SU-DHL-6 (cell line): ENCODE measurements at regions not wholly inside any gene's neighbourhood (a gene's known extent, or its start where the extent isn't known, plus 50 kb on each side); places are given as distances from the start of the nearest gene placed in this dataset.
"Not testable (repeated sequence)": the region's sequence is repeated elsewhere in the genome, so short reads cannot be mapped to it uniquely, and the experiment has no call there.

Experiments used
- H2AFZ ChIP-seq: fragments of 200-600 bp; sonication (generic); 2 replicates; pipeline ENCODE4 v1.6.1; 2014; ENCODE audit warnings: low read depth, mild to moderate bottlenecking, moderate library complexity, mixed read lengths, antibody characterized with exemption, low read length; ENCODE audit not compliant: severe bottlenecking
- H3F3A ChIP-seq: fragments of 200-600 bp; shearing (Covaris generic); 2 replicates; pipeline ENCODE4 v1.6.0; 2016; ENCODE audit warnings: antibody characterized with exemption, mild to moderate bottlenecking; ENCODE audit not compliant: insufficient read depth
- H3K27ac ChIP-seq: fragments of 200-600 bp; sonication (generic); 2 replicates; pipeline ENCODE4 v1.5.1; 2016; ENCODE audit warnings: low read depth, mild to moderate bottlenecking, low read length, moderate library complexity, mixed read lengths
- H3K27me3 ChIP-seq: fragments of 200-600 bp; sonication (generic), shearing (Covaris generic); 2 replicates; pipeline ENCODE4 v1.6.0; 2014; ENCODE audit warnings: mild to moderate bottlenecking, low read length
- H3K36me3 ChIP-seq: fragments of 200-600 bp; sonication (generic); 2 replicates; pipeline ENCODE4 v1.6.1; 2014; ENCODE audit warnings: mild to moderate bottlenecking, low read length, mixed read lengths
- H3K4me2 ChIP-seq: fragments of 300-600, 200-600 bp; shearing (Covaris generic), sonication (generic); 2 replicates; pipeline ENCODE4 v1.6.0; 2014; ENCODE audit warnings: low read length, low read depth, mild to moderate bottlenecking; ENCODE audit not compliant: poor library complexity, severe bottlenecking
- H3K4me3 ChIP-seq: fragments of 200-600 bp; sonication (generic); 2 replicates; pipeline ENCODE4 v1.5.1; 2014; ENCODE audit warnings: antibody characterized with exemption, low read length, mild to moderate bottlenecking, mixed read lengths; ENCODE audit not compliant: insufficient read depth, poor library complexity, severe bottlenecking
- H3K79me2 ChIP-seq: fragments of 200-600 bp; sonication (generic); 2 replicates; pipeline ENCODE4 v1.6.1; 2014; ENCODE audit warnings: mild to moderate bottlenecking, low read length, moderate library complexity; ENCODE audit not compliant: insufficient read depth
- H3K9ac ChIP-seq: fragments of 200-600 bp; sonication (generic); 2 replicates; pipeline ENCODE4 v1.7.0; 2014; ENCODE audit warnings: mild to moderate bottlenecking, low read length
- H3K9me2 ChIP-seq: fragments of 200-600 bp; sonication (generic); replicated peaks from 2 replicates; pipeline ENCODE4 v1.6.1; 2014; ENCODE audit warnings: low read length; ENCODE audit not compliant: insufficient read depth
- H3K9me3 ChIP-seq: fragments of 200-600 bp; sonication (generic); 2 replicates; pipeline ENCODE4 v1.6.1; 2014; ENCODE audit warnings: low read length, mixed read lengths; ENCODE audit not compliant: insufficient read depth
- H4K20me1 ChIP-seq: fragments of 200-600 bp; sonication (generic); 2 replicates; pipeline ENCODE4 v1.6.1; 2014; ENCODE audit warnings: low read depth, mild to moderate bottlenecking, antibody characterized with exemption, low read length, moderate library complexity, mixed read lengths
- EZH2phosphoT487 ChIP-seq: fragments of 200-600 bp; sonication (generic), shearing (Covaris generic); conservative IDR thresholded peaks from 2 replicates; pipeline ENCODE4 v1.6.1; 2018; ENCODE audit warnings: mild to moderate bottlenecking, antibody characterized with exemption, low read length, moderate library complexity, mixed read lengths
- TF ChIP-seq, protein P1 (sequence below): fragments of 200-600 bp; sonication (generic); IDR thresholded peaks from one replicate; pipeline ENCODE4 v1.5.1; 2017; ENCODE audit warnings: antibody characterized with exemption, mild to moderate bottlenecking, low read length, moderate library complexity; ENCODE audit not compliant: insufficient read depth, poor library complexity, severe bottlenecking

DNA sequence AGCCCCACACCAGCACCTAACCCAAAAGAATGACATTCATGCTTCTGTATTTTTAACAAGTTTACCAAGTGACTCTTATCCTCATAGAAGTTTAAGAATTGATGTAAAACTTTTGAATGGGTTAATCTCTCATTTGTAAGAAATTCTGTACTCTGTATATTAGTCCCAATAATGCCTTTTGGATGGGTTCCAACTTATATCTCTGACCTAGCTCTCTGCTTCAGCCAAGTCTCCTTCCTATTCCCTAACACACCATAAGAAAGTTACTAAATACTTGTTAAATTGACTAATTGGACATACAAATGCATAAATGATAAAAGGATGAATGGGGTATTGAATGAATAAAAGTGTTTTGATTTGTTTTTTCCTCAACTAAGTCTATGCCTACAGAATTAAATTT, 557.3 kb downstream of the TMTC2 start:
- no peaks in the 10 kb centered on the region for H4K20me1 ChIP-seq
- H3K9me2 ChIP-seq, result no peaks in the 10 kb centered on the region
- H3K4me3 ChIP-seq, result no peak overlapping the region
- H3K9me3 ChIP-seq, result no peaks in the 10 kb centered on the region
- H3K36me3 ChIP-seq, result no peaks in the 10 kb centered on the region
- H2AFZ ChIP-seq, result no peak overlapping the region
- no peak overlapping the region for H3K27ac ChIP-seq
- H3K4me2 ChIP-seq, result no peak overlapping the region
- TF ChIP-seq EZH2phosphoT487, result no peak
- TF ChIP-seq, protein P1, sequence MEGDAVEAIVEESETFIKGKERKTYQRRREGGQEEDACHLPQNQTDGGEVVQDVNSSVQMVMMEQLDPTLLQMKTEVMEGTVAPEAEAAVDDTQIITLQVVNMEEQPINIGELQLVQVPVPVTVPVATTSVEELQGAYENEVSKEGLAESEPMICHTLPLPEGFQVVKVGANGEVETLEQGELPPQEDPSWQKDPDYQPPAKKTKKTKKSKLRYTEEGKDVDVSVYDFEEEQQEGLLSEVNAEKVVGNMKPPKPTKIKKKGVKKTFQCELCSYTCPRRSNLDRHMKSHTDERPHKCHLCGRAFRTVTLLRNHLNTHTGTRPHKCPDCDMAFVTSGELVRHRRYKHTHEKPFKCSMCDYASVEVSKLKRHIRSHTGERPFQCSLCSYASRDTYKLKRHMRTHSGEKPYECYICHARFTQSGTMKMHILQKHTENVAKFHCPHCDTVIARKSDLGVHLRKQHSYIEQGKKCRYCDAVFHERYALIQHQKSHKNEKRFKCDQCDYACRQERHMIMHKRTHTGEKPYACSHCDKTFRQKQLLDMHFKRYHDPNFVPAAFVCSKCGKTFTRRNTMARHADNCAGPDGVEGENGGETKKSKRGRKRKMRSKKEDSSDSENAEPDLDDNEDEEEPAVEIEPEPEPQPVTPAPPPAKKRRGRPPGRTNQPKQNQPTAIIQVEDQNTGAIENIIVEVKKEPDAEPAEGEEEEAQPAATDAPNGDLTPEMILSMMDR, result no peak
- H3K9ac ChIP-seq, result no peak overlapping the region
- H3K79me2 ChIP-seq, result no peaks in the 10 kb centered on the region
- no peaks in the 10 kb centered on the region for H3F3A ChIP-seq
- H3K27me3 ChIP-seq, result no peaks in the 10 kb centered on the region

DNA sequence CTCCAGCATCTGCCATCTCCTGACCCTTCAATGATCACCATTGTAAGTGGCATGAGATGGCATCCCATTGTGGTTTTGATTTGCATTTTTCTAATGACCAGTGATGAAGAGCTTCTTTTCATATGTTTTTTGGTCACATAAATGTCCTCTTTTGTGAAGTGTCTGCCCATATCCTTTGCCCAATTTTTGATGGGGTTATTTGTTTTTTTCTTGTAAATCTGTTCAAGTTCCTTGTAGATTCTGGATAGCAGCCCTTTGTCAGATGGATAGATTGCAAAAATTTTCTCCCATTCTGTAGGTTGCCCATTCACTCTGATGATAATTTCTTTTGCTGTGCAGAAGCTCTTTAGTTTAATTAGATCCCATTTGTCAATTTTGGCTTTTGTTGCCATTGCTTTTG, 547.3 kb downstream of the TMTC2 start:
- not testable (repeated sequence) for H3K27me3 ChIP-seq, H3K27ac ChIP-seq, H3K9me3 ChIP-seq, H3K4me2 ChIP-seq, H3K9ac ChIP-seq, H3K79me2 ChIP-seq, H3F3A ChIP-seq, H3K9me2 ChIP-seq, H3K4me3 ChIP-seq, H2AFZ ChIP-seq, H4K20me1 ChIP-seq, H3K36me3 ChIP-seq

DNA sequence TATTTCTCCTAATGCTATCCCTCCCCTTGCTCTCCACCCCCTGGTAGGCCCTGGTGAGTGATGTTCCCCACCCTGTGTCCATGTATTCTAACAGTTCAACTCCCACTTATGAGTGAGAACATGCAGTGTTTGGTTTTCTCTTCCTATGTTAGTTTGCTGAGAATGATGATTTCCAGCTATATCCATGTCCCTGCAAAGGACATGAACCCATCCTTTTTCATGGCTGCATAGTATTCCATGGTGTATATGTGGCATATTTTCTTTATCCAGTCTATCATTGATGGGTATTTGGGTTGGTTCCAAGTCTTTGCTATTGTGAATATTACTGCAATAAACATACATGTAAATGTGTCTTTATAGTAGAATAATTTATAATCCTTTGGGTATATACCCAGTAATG, 540.3 kb downstream of the TMTC2 start:
- not testable (repeated sequence) for H2AFZ ChIP-seq, H3F3A ChIP-seq, H3K9me2 ChIP-seq, H3K27me3 ChIP-seq, H3K27ac ChIP-seq, H3K9ac ChIP-seq, H3K4me2 ChIP-seq, H3K4me3 ChIP-seq, H4K20me1 ChIP-seq, H3K79me2 ChIP-seq, H3K36me3 ChIP-seq, H3K9me3 ChIP-seq

DNA sequence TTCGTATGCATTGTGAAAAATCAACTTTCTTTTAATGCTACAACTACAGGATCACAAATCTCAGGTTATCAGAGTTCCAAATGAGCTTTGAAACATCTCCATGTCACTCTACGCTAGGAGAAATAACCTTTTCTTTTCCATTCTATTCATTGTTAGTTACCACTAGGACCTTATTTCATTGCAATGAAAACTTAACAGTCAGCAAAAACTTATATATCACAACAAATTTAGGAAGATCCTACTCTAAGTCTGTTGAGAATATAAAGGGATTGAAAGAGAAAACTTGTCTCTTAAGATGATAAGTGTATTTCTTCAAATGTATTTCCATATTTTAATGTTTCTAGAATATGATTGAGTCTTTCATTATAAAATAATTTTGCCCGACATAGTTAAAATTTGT, 539.1 kb downstream of the TMTC2 start:
- TF ChIP-seq, protein P1, result no peak
- no peak for TF ChIP-seq EZH2phosphoT487
- H3K36me3 ChIP-seq, result no peaks in the 10 kb centered on the region
- H3K27ac ChIP-seq, result no peak overlapping the region
- H4K20me1 ChIP-seq, result no peaks in the 10 kb centered on the region
- H3K4me2 ChIP-seq, result no peak overlapping the region
- no peak overlapping the region for H2AFZ ChIP-seq
- no peaks in the 10 kb centered on the region for H3K9me2 ChIP-seq
- H3F3A ChIP-seq, result no peaks in the 10 kb centered on the region
- no peaks in the 10 kb centered on the region for H3K79me2 ChIP-seq
- H3K27me3 ChIP-seq, result no peaks in the 10 kb centered on the region
- H3K9me3 ChIP-seq, result no peaks in the 10 kb centered on the region
- no peak overlapping the region for H3K4me3 ChIP-seq
- no peak overlapping the region for H3K9ac ChIP-seq
